ENCODE measurements at regions not wholly inside any gene's neighbourhood (a gene's known extent, or its start where the extent isn't known, plus 50 kb on each side); places are given as distances from the start of the nearest gene placed in this dataset.

GRCh38 chr4:82200046-82200445, 173.7 kb downstream of the HNRNPD start:
- no peak for DNase-seq (ENCODE audit: low read depth in 1 of 2, low spot score in 2 of 2)
- Histone ChIP-seq H3K27me3 (replicated peaks) (peaks cover 1% of the 10 kb centered on the region; the same call in 1 of the 2 replicates), H3K9me3 (replicated peaks) (no peaks in the 10 kb centered on the region), H3K36me3 (no peaks in the 10 kb centered on the region), H3K4me1 (replicated peaks) (no peaks in the 10 kb centered on the region), H3K27ac (no peak overlapping the region), H3K4me3 (no peak overlapping the region)

- Histone ChIP-seq H3K4me1 (replicated peaks) (no peaks in the 10 kb centered on the region), H3K9me3 (replicated peaks) (no peaks in the 10 kb centered on the region), H3K4me3 (no peak overlapping the region), H3K27ac (no peak overlapping the region), H3K36me3 (no peaks in the 10 kb centered on the region), H3K27me3 (replicated peaks) (0 out of 2 replicates have a peak, but pooled peaks cover 3% of the 10 kb centered on the region)
- no peak for DNase-seq (ENCODE audit: low read depth in 1 of 2, low spot score in 2 of 2)
Measured at GRCh38 chr4:82194329-82194728, 179.5 kb downstream of the HNRNPD start.

GRCh38 chr4:82192017-82192673, 181.6 kb downstream of the HNRNPD start:
- H3K27ac ChIP-seq = no peak overlapping the region

GRCh38 chr4:82181789-82182188, 192.0 kb downstream of the HNRNPD start:
- Histone ChIP-seq H3K27me3 (replicated peaks) (no peaks in the 10 kb centered on the region), H3K4me1 (replicated peaks) (no peaks in the 10 kb centered on the region), H3K36me3 (no peaks in the 10 kb centered on the region), H3K27ac (no peak overlapping the region), H3K9me3 (replicated peaks) (no peaks in the 10 kb centered on the region), H3K4me3 (no peak overlapping the region)
- DNase-seq (ENCODE audit: low read depth in 1 of 2, low spot score in 2 of 2) = no peak

More at GRCh38 chr4:82192017-82192673, 181.6 kb downstream of the HNRNPD start:
- no peaks in the 10 kb centered on the region for H3K4me1 ChIP-seq (replicated peaks)
- H3K27me3 ChIP-seq (replicated peaks) = 0 out of 2 replicates have a peak, but pooled peaks cover 3% of the 10 kb centered on the region
- H3K4me3 ChIP-seq = no peak overlapping the region
- no peaks in the 10 kb centered on the region for H3K9me3 ChIP-seq (replicated peaks)
- no peak for DNase-seq (ENCODE audit: low read depth in 1 of 2, low spot score in 2 of 2)
- no peaks in the 10 kb centered on the region for H3K36me3 ChIP-seq

- H3K4me3 ChIP-seq = no peak overlapping the region
- no peaks in the 10 kb centered on the region for H3K4me1 ChIP-seq (replicated peaks)
- H3K27ac ChIP-seq = no peak overlapping the region
- no peaks in the 10 kb centered on the region for H3K36me3 ChIP-seq
- no peak for DNase-seq (ENCODE audit: low read depth in 1 of 2, low spot score in 2 of 2)
- no peaks in the 10 kb centered on the region for H3K27me3 ChIP-seq (replicated peaks)
- no peaks in the 10 kb centered on the region for H3K9me3 ChIP-seq (replicated peaks)
Measured at GRCh38 chr4:82172186-82172585, 201.6 kb downstream of the HNRNPD start.

GRCh38 chr4:82171531-82172155, 202.1 kb downstream of the HNRNPD start:
- Histone ChIP-seq H3K27me3 (replicated peaks) (no peaks in the 10 kb centered on the region), H3K4me1 (replicated peaks) (no peaks in the 10 kb centered on the region), H3K36me3 (no peaks in the 10 kb centered on the region), H3K27ac (no peak overlapping the region), H3K4me3 (no peak overlapping the region), H3K9me3 (replicated peaks) (no peaks in the 10 kb centered on the region)
- DNase-seq (ENCODE audit: low read depth in 1 of 2, low spot score in 2 of 2) = no peak

- Histone ChIP-seq H3K4me1 (replicated peaks) (no peaks in the 10 kb centered on the region), H3K27me3 (replicated peaks) (no peaks in the 10 kb centered on the region), H3K36me3 (no peaks in the 10 kb centered on the region), H3K4me3 (no peak overlapping the region), H3K9me3 (replicated peaks) (no peaks in the 10 kb centered on the region), H3K27ac (no peak overlapping the region)
- DNase-seq (ENCODE audit: low read depth in 1 of 2, low spot score in 2 of 2) = no peak
Measured at GRCh38 chr4:82149750-82150149, 224.0 kb downstream of the HNRNPD start.

- Histone ChIP-seq H3K4me3 (no peak overlapping the region), H3K27me3 (replicated peaks) (no peaks in the 10 kb centered on the region), H3K4me1 (replicated peaks) (no peaks in the 10 kb centered on the region), H3K36me3 (no peaks in the 10 kb centered on the region), H3K9me3 (replicated peaks) (no peaks in the 10 kb centered on the region), H3K27ac (no peak overlapping the region)
- no peak for DNase-seq (ENCODE audit: low read depth in 1 of 2, low spot score in 2 of 2)
Measured at GRCh38 chr4:82145850-82146249, 227.9 kb downstream of the HNRNPD start.

GRCh38 chr4:82140422-82140821, 233.4 kb downstream of the HNRNPD start:
- Histone ChIP-seq H3K27me3 (replicated peaks) (no peaks in the 10 kb centered on the region), H3K36me3 (no peaks in the 10 kb centered on the region), H3K4me3 (no peak overlapping the region), H3K4me1 (replicated peaks) (no peaks in the 10 kb centered on the region), H3K27ac (no peak overlapping the region), H3K9me3 (replicated peaks) (no peaks in the 10 kb centered on the region)
- DNase-seq (ENCODE audit: low read depth in 1 of 2, low spot score in 2 of 2) = no peak

GRCh38 chr4:82139287-82139686, 234.5 kb downstream of the HNRNPD start:
- no peaks in the 10 kb centered on the region for H3K9me3 ChIP-seq (replicated peaks)
- no peak overlapping the region for H3K4me3 ChIP-seq
- H3K36me3 ChIP-seq = no peaks in the 10 kb centered on the region
- DNase-seq (ENCODE audit: low read depth in 1 of 2, low spot score in 2 of 2) = no peak
- no peaks in the 10 kb centered on the region for H3K27me3 ChIP-seq (replicated peaks)
- H3K4me1 ChIP-seq (replicated peaks) = no peaks in the 10 kb centered on the region
- no peak overlapping the region for H3K27ac ChIP-seq

GRCh38 chr4:82138374-82138773, 235.4 kb downstream of the HNRNPD start:
- H3K27me3 ChIP-seq (replicated peaks) = no peaks in the 10 kb centered on the region

GRCh38 chr4:82136161-82136801, 237.5 kb downstream of the HNRNPD start:
- no peak for DNase-seq (ENCODE audit: low read depth in 1 of 2, low spot score in 2 of 2)
- Histone ChIP-seq H3K36me3 (no peaks in the 10 kb centered on the region), H3K27ac (no peak overlapping the region), H3K4me1 (replicated peaks) (no peaks in the 10 kb centered on the region), H3K4me3 (no peak overlapping the region), H3K27me3 (replicated peaks) (no peaks in the 10 kb centered on the region), H3K9me3 (replicated peaks) (no peaks in the 10 kb centered on the region)

More at GRCh38 chr4:82138374-82138773, 235.4 kb downstream of the HNRNPD start:
- H3K9me3 ChIP-seq (replicated peaks) = no peaks in the 10 kb centered on the region
- no peaks in the 10 kb centered on the region for H3K4me1 ChIP-seq (replicated peaks)
- no peak for DNase-seq (ENCODE audit: low read depth in 1 of 2, low spot score in 2 of 2)
- no peak overlapping the region for H3K27ac ChIP-seq
- no peak overlapping the region for H3K4me3 ChIP-seq
- no peaks in the 10 kb centered on the region for H3K36me3 ChIP-seq

GRCh38 chr4:82128355-82128754, 245.4 kb downstream of the HNRNPD start:
- Histone ChIP-seq H3K36me3 (no peaks in the 10 kb centered on the region), H3K9me3 (replicated peaks) (no peaks in the 10 kb centered on the region), H3K27ac (no peak overlapping the region), H3K27me3 (replicated peaks) (no peaks in the 10 kb centered on the region; the same call in 1 of the 2 replicates), H3K4me1 (replicated peaks) (no peaks in the 10 kb centered on the region), H3K4me3 (no peak overlapping the region)
- no peak for DNase-seq (ENCODE audit: low read depth in 1 of 2, low spot score in 2 of 2)

GRCh38 chr4:82126512-82127040, 247.2 kb downstream of the HNRNPD start:
- H3K9me3 ChIP-seq (replicated peaks) = no peaks in the 10 kb centered on the region
- no peaks in the 10 kb centered on the region for H3K4me1 ChIP-seq (replicated peaks)
- no peak for DNase-seq (ENCODE audit: low read depth in 1 of 2, low spot score in 2 of 2)
- no peaks in the 10 kb centered on the region for H3K36me3 ChIP-seq
- H3K27ac ChIP-seq = no peak overlapping the region
- no peaks in the 10 kb centered on the region; the same call in 1 of the 2 replicates for H3K27me3 ChIP-seq (replicated peaks)
- H3K4me3 ChIP-seq = no peak overlapping the region
